ENCODE measurements at regions not wholly inside any gene's neighbourhood (a gene's known extent, or its start where the extent isn't known, plus 50 kb on each side); places are given as distances from the start of the nearest gene placed in this dataset.

DNA sequence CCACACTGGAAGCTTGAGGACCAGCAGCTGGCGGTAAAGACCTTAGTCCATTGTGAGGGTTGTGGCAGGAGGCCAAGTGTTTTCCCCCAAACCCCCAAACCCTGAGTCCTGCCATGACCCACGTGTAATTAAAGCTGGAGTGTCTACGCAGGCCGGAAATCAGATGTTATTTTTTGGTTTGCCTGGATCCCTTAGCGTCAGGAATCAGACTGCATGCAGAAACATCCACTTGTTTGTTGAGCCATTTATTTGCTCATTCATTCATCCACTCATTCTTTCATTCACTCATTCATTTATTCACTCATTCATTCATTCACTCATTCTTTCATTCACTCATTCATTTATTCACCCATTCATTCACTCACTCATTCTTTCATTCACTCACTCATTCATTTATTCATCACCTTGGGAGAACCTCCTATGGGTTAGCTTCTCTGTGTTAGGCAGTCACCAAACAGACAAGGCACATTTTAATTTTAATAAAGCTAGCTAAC lies 313.1 kb downstream of the MAF start:
- Histone ChIP-seq H3K4me3 (ENCODE audit: low read depth, low read length, poor library complexity, severe bottlenecking) (no peak overlapping the region), H3K9ac (ENCODE audit: low read length) (no peak overlapping the region), H3K79me2 (ENCODE audit: insufficient read depth, low read length) (no peaks in the 10 kb centered on the region), H3K4me1 (ENCODE audit: insufficient read depth, low read length, severe bottlenecking) (peaks cover 4% of the 10 kb centered on the region), H3K27ac (ENCODE audit: low read depth, low read length, poor library complexity, severe bottlenecking) (no peak overlapping the region), H3K9me2 (ENCODE audit: low read depth, low read length) (no peaks in the 10 kb centered on the region), H3K27me3 (ENCODE audit: insufficient read depth, low read length) (no peaks in the 10 kb centered on the region), H3K4me2 (ENCODE audit: low read length) (no peak overlapping the region), H3K9me3 (ENCODE audit: low read length) (no peaks in the 10 kb centered on the region), H3F3A (ENCODE audit: insufficient read depth, low read length) (no peaks in the 10 kb centered on the region), H4K20me1 (ENCODE audit: insufficient read depth, low read length) (no peaks in the 10 kb centered on the region), H3K36me3 (ENCODE audit: insufficient read depth, low read length) (no peaks in the 10 kb centered on the region), H2AFZ (ENCODE audit: low read length) (no peak overlapping the region)
- no peak for TF ChIP-seq EZH2 (IDR thresholded peaks at IDR 0.05; ENCODE audit: borderline replicate concordance, low read length)
- TF ChIP-seq, protein P1, sequence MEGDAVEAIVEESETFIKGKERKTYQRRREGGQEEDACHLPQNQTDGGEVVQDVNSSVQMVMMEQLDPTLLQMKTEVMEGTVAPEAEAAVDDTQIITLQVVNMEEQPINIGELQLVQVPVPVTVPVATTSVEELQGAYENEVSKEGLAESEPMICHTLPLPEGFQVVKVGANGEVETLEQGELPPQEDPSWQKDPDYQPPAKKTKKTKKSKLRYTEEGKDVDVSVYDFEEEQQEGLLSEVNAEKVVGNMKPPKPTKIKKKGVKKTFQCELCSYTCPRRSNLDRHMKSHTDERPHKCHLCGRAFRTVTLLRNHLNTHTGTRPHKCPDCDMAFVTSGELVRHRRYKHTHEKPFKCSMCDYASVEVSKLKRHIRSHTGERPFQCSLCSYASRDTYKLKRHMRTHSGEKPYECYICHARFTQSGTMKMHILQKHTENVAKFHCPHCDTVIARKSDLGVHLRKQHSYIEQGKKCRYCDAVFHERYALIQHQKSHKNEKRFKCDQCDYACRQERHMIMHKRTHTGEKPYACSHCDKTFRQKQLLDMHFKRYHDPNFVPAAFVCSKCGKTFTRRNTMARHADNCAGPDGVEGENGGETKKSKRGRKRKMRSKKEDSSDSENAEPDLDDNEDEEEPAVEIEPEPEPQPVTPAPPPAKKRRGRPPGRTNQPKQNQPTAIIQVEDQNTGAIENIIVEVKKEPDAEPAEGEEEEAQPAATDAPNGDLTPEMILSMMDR (IDR thresholded peaks at IDR 0.05; ENCODE audit: low read length) = no peak

DNA sequence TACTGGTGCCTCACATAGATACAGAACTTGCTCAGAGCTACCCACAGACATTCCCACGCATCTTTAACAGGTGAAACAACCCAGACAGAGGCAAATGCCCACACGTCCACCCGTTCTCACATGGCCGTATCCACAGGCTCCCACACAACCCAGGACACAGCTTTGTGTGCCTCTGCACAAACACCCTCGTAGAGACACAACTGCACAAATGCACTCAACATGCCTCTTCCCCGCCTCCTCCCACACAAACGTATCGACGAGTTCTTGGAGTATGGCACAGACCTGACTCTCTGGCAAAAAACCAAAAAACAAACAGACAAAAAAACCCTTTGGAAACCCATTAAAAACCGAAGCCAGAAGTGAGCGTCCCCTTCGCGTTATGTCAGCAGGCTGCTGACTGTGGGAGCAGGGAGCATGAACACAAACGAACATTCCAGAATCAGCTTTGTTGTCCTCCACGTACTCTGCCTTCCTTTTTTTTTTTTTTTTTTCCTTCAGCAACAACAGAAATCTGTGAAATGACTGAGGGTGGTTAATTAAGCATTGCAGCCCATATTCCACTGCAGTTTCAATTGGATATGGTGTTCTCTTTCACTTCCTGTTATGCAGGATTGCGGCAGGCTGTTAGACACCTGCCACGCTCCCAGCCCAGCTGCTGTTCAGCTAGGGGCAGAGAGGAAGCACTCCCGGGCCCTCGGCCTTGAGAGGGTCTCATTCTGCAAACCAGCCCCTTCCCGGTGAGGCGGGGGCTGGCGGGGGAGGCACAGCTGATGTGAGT lies 313.7 kb downstream of the MAF start:
- Histone ChIP-seq H3K27ac (ENCODE audit: low read depth, low read length, poor library complexity, severe bottlenecking) (no peak overlapping the region), H3K9me2 (ENCODE audit: low read depth, low read length) (no peaks in the 10 kb centered on the region), H3K4me3 (ENCODE audit: low read depth, low read length, poor library complexity, severe bottlenecking) (no peak overlapping the region), H3K79me2 (ENCODE audit: insufficient read depth, low read length) (no peaks in the 10 kb centered on the region), H3K36me3 (ENCODE audit: insufficient read depth, low read length) (no peaks in the 10 kb centered on the region), H3K27me3 (ENCODE audit: insufficient read depth, low read length) (no peaks in the 10 kb centered on the region), H2AFZ (ENCODE audit: low read length) (no peak overlapping the region), H3K9me3 (ENCODE audit: low read length) (no peaks in the 10 kb centered on the region), H3K9ac (ENCODE audit: low read length) (no peak overlapping the region), H3K4me2 (ENCODE audit: low read length) (no peak overlapping the region), H4K20me1 (ENCODE audit: insufficient read depth, low read length) (no peaks in the 10 kb centered on the region), H3F3A (ENCODE audit: insufficient read depth, low read length) (no peaks in the 10 kb centered on the region), H3K4me1 (ENCODE audit: insufficient read depth, low read length, severe bottlenecking) (peaks cover 4% of the 10 kb centered on the region)
- TF ChIP-seq, protein P1 (IDR thresholded peaks at IDR 0.05; ENCODE audit: low read length) = no peak
- no peak for TF ChIP-seq EZH2 (IDR thresholded peaks at IDR 0.05; ENCODE audit: borderline replicate concordance, low read length)

DNA sequence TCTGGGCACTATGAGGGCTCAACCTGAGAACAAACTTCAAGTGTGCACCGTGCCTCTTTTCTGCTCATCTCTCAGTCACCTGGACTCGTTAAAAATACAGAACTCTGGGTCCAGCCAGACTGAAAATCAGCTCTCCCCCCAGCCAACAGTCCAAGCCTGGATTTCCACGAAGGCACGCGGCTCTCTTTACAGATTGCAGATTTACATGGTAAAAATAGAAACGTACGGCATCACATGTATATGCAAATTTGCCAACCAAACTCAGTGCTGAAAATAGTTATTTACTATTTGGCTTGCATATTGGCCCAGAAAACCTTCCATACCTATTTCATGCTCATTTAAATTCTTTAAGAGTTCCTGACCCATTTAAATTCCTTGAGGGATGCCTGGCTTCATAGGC lies 315.8 kb downstream of the MAF start:
- Histone ChIP-seq H3K27me3 (ENCODE audit: insufficient read depth, low read length) (no peaks in the 10 kb centered on the region), H3K36me3 (ENCODE audit: insufficient read depth, low read length) (no peaks in the 10 kb centered on the region), H3K4me1 (ENCODE audit: insufficient read depth, low read length, severe bottlenecking) (peaks cover 4% of the 10 kb centered on the region), H3K9ac (ENCODE audit: low read length) (no peak overlapping the region), H3K9me3 (ENCODE audit: low read length) (no peaks in the 10 kb centered on the region), H3K4me3 (ENCODE audit: low read depth, low read length, poor library complexity, severe bottlenecking) (no peak overlapping the region), H3K9me2 (ENCODE audit: low read depth, low read length) (no peaks in the 10 kb centered on the region), H2AFZ (ENCODE audit: low read length) (no peak overlapping the region), H4K20me1 (ENCODE audit: insufficient read depth, low read length) (no peaks in the 10 kb centered on the region), H3K79me2 (ENCODE audit: insufficient read depth, low read length) (no peaks in the 10 kb centered on the region), H3K27ac (ENCODE audit: low read depth, low read length, poor library complexity, severe bottlenecking) (no peak overlapping the region), H3K4me2 (ENCODE audit: low read length) (no peak overlapping the region), H3F3A (ENCODE audit: insufficient read depth, low read length) (no peaks in the 10 kb centered on the region)
- TF ChIP-seq, protein P1 (IDR thresholded peaks at IDR 0.05; ENCODE audit: low read length) = no peak
- TF ChIP-seq EZH2 (IDR thresholded peaks at IDR 0.05; ENCODE audit: borderline replicate concordance, low read length) = no peak
